NCI-H146 (cell line): ENCODE measurements at regions not wholly inside any gene's neighbourhood (a gene's known extent, or its start where the extent isn't known, plus 50 kb on each side); places are given as distances from the start of the nearest gene placed in this dataset.
A peak's percentile ranks its signal among the peaks of the same experiment; 100 is the strongest.

Experiments used
- DNase-seq: peaks from one replicate; lab custom pipeline; 2025; lab: John Stamatoyannopoulos, UW

- peak; percentile 69 for DNase-seq
These were observed 53.1 kb upstream of the CACNA1E start for GRCh38 chr1:181430015-181430885.
